ENCODE measurements at regions not wholly inside any gene's neighbourhood (a gene's known extent, or its start where the extent isn't known, plus 50 kb on each side); places are given as distances from the start of the nearest gene placed in this dataset.

DNA sequence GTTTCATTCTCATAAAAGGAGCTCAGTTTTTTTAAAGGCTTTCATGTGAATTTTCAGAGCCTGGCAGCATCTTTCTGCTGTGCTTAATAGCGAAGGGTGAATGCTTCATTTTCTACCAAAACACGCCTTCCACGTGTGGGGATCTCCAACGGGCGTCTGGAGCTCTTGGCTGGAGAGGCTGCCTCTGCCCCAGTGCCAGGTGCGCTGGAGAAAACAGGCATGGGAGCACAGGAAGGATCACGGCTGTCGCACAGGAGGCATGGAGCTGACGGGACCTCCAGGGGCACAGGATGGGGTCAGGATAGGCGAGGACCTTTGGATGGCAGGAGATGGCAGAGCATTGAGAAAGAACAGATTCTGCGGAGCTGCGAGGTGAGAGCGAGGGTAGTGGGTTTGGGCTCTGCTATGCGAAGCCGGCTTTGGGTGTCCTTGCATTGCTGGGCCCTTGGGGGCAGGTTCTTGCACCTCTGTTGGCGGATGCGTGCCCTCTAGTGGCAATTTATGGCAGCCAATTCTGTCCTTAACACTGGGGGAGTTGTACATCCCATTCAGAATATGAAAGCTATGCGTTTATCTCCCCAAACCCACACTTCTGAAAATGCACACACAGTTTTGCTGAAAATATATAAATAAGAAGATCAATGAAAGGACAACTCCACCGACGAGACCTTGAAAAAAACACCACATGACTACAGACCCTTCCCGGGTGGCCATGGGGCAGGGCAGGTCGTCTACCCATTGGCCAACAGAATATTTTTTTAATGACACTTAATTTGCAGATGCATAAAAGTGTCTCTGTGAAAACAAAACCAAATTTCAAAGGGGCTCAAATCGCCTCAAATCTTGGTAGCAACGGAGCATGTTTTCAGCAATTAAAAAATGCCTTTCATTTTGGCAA, 90.4 kb upstream of the SLC35G4 start:
- no peak overlapping the region for H3K4me3 ChIP-seq (ENCODE audit: severe bottlenecking)
- H3K36me3 ChIP-seq (ENCODE audit: low read depth): no peaks in the 10 kb centered on the region
- no peaks in the 10 kb centered on the region for H3K27me3 ChIP-seq (ENCODE audit: insufficient read depth, poor library complexity, severe bottlenecking)
- no peak overlapping the region for H3K27ac ChIP-seq (ENCODE audit: poor library complexity, severe bottlenecking)
- no peaks in the 10 kb centered on the region for H3K9me3 ChIP-seq (ENCODE audit: severe bottlenecking)
- TF ChIP-seq, protein P1, sequence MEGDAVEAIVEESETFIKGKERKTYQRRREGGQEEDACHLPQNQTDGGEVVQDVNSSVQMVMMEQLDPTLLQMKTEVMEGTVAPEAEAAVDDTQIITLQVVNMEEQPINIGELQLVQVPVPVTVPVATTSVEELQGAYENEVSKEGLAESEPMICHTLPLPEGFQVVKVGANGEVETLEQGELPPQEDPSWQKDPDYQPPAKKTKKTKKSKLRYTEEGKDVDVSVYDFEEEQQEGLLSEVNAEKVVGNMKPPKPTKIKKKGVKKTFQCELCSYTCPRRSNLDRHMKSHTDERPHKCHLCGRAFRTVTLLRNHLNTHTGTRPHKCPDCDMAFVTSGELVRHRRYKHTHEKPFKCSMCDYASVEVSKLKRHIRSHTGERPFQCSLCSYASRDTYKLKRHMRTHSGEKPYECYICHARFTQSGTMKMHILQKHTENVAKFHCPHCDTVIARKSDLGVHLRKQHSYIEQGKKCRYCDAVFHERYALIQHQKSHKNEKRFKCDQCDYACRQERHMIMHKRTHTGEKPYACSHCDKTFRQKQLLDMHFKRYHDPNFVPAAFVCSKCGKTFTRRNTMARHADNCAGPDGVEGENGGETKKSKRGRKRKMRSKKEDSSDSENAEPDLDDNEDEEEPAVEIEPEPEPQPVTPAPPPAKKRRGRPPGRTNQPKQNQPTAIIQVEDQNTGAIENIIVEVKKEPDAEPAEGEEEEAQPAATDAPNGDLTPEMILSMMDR (IDR thresholded peaks at IDR 0.05; ENCODE audit: poor library complexity, severe bottlenecking): peak; percentile 73
- H3K4me1 ChIP-seq (ENCODE audit: insufficient read depth, poor library complexity, severe bottlenecking): no peaks in the 10 kb centered on the region
- peak; percentile 72; the same call in 2 of the 3 replicates for ATAC-seq (ENCODE audit: low read depth)
- DNase-seq (ENCODE audit: low spot score): no peak

DNA sequence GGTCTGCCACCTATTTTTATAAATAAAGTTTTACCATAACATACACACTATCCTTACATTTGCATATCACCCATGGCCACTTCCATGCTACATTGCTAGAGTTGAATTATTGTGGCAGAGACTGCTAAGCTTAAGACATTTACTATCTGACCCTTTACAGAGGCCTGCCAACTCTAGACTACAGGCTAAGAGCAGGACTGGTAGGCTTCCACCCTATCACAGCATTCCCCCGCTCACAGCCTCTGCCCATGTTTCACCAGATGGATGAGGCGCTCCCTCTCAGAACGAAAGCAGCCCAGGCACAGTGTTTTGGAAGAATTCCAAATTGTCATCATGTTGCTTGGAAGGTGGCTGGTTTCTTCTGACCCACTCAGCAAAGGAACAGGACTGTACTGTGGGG, 91.7 kb upstream of the SLC35G4 start:
- Histone ChIP-seq H3K4me3 (ENCODE audit: severe bottlenecking) (no peak overlapping the region), H3K9me3 (ENCODE audit: severe bottlenecking) (no peaks in the 10 kb centered on the region), H3K36me3 (ENCODE audit: low read depth) (no peaks in the 10 kb centered on the region), H3K4me1 (ENCODE audit: insufficient read depth, poor library complexity, severe bottlenecking) (no peaks in the 10 kb centered on the region), H3K27ac (ENCODE audit: poor library complexity, severe bottlenecking) (no peak overlapping the region), H3K27me3 (ENCODE audit: insufficient read depth, poor library complexity, severe bottlenecking) (no peaks in the 10 kb centered on the region)
- TF ChIP-seq, protein P1 (IDR thresholded peaks at IDR 0.05; ENCODE audit: poor library complexity, severe bottlenecking): no peak
- no peak for ATAC-seq (ENCODE audit: low read depth)
- no peak for DNase-seq (ENCODE audit: low spot score)

DNA sequence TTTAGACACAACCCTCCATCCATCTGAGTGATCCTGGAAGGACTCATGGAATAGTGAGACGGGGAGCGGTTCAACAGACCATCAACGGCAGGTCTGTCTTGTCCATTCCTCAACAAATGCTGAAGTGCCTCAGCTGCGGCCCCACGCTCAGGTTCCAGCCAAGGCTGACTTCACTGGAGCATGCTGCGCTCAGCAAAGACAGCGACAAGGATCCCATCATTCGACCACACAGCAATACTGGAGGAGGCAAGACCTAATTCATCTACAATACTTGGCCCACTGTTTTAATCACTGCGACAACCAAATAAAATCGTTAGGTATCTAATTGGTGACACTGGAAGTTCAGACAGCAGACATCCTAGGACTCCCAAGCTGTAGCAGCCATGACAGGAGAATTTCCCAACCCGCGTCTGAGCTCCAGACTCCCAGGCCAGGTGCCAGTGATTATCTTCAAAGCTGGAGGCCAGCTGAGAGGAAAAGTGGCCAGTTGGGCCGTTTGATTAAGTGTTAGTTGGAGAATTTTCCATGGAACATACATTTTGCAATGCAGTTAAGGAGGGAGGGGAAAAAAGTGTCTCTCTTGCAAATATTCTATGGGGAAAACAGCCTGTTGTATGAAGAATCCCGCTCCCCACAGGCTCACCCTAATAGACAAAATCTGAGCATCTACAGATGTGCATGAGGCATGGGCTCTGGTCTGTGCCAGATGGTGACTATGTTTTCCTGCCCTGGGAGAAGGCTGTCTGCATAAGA, 92.5 kb upstream of the SLC35G4 start:
- Histone ChIP-seq H3K27ac (ENCODE audit: poor library complexity, severe bottlenecking) (no peak overlapping the region), H3K36me3 (ENCODE audit: low read depth) (no peaks in the 10 kb centered on the region), H3K9me3 (ENCODE audit: severe bottlenecking) (no peaks in the 10 kb centered on the region), H3K4me1 (ENCODE audit: insufficient read depth, poor library complexity, severe bottlenecking) (no peaks in the 10 kb centered on the region), H3K27me3 (ENCODE audit: insufficient read depth, poor library complexity, severe bottlenecking) (no peaks in the 10 kb centered on the region), H3K4me3 (ENCODE audit: severe bottlenecking) (no peak overlapping the region)
- ATAC-seq (ENCODE audit: low read depth) (no peak), DNase-seq (ENCODE audit: low spot score) (no peak)
- TF ChIP-seq, protein P1 (IDR thresholded peaks at IDR 0.05; ENCODE audit: poor library complexity, severe bottlenecking): no peak

DNA sequence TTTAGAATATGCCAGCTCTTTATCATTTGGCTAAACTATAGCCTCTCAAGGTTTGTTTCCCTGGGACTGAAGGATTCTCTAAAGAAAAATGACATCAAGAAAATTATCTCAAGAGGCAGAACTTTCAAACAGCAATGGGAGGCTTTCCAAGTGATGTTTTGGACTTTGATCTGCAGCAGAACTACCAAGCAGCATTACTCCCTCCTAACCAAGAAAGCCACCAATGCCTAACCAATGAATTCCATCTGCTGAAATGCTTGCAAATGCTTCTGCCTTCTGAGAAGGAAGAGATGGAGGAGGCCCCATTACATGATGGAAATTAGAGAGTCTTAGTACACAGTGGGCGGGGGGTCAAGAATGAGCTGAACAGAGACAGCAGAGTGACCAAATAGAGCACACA, 95.1 kb upstream of the SLC35G4 start:
- Histone ChIP-seq H3K4me1 (ENCODE audit: insufficient read depth, poor library complexity, severe bottlenecking) (no peaks in the 10 kb centered on the region), H3K4me3 (ENCODE audit: severe bottlenecking) (no peak overlapping the region), H3K9me3 (ENCODE audit: severe bottlenecking) (no peaks in the 10 kb centered on the region), H3K36me3 (ENCODE audit: low read depth) (no peaks in the 10 kb centered on the region), H3K27ac (ENCODE audit: poor library complexity, severe bottlenecking) (no peak overlapping the region), H3K27me3 (ENCODE audit: insufficient read depth, poor library complexity, severe bottlenecking) (no peaks in the 10 kb centered on the region)
- TF ChIP-seq, protein P1 (IDR thresholded peaks at IDR 0.05; ENCODE audit: poor library complexity, severe bottlenecking): no peak
- DNase-seq (ENCODE audit: low spot score): no peak
- ATAC-seq (ENCODE audit: low read depth): no peak
